HEK293 (cell line): ENCODE measurements at regions not wholly inside any gene's neighbourhood (a gene's known extent, or its start where the extent isn't known, plus 50 kb on each side); places are given as distances from the start of the nearest gene placed in this dataset.

Source experiments
- CTCF ChIA-PET: fragments of 350-600 bp; formaldehyde crosslinking; extraction: SDS; loops from one replicate; lab custom pipeline; 2021; ENCODE audit warnings: antibody characterized with exemption; lab: Yijun Ruan, JAX
- POLR2A ChIA-PET: fragments of 300-600 bp; formaldehyde crosslinking; extraction: SDS; loops from one replicate; lab custom pipeline; 2020; ENCODE audit warnings: antibody characterized with exemption, inconsistent platforms; lab: Yijun Ruan, JAX
- H3K27ac ChIP-seq: fragments of 200-500 bp; sonication (Bioruptor generic); 2 replicates; pipeline ENCODE4 v1.5.1; 2014; ENCODE audit warnings: low read depth, low read length, control low read depth, inconsistent platforms; ENCODE audit errors: extremely low read depth
- H3K36me3 ChIP-seq, 2 experiments: fragments of 200-500 bp in 1 of 2; sonication (Bioruptor generic) in 1 of 2; 1 replicate in 1 of 2; 2 replicates in 1 of 2; pipeline ENCODE4 v1.5.1; 2014 to 2017; ENCODE audit warnings: inconsistent platforms in 2 of 2, low read length in 2 of 2; ENCODE audit not compliant: control insufficient read depth in 2 of 2, insufficient read depth in 1 of 2
- H3K4me1 ChIP-seq: fragments of 200-500 bp; sonication (Bioruptor generic); 2 replicates; pipeline ENCODE4 v1.5.1; 2014; ENCODE audit warnings: mild to moderate bottlenecking, low read length, inconsistent platforms; ENCODE audit not compliant: control insufficient read depth, insufficient read depth
- H3K4me3 ChIP-seq: 2 replicates; pipeline ENCODE4 v1.5.1; 2011; ENCODE audit warnings: low read depth, mild to moderate bottlenecking, control low read depth, low read length, moderate library complexity
- H3K9me3 ChIP-seq: fragments of 200-500 bp; sonication (Bioruptor generic); 2 replicates; pipeline ENCODE4 v1.5.1; 2014; ENCODE audit warnings: low read depth, low read length, inconsistent platforms; ENCODE audit not compliant: control insufficient read depth, insufficient read depth
- EGR2 ChIP-seq: fragments of 450-650 bp; formaldehyde crosslinking; IDR thresholded peaks from 2 replicates; pipeline ENCODE4 v1.5.1; 2016; ENCODE audit warnings: low read depth, missing biosample characterization, missing genetic modification characterization
- GLI2 ChIP-seq: fragments of 450-650 bp; formaldehyde crosslinking; IDR thresholded peaks from 2 replicates; pipeline ENCODE4; 2017; ENCODE audit warnings: missing biosample characterization, missing genetic modification characterization, low read depth, borderline replicate concordance
- SCRT1 ChIP-seq: fragments of 450-650 bp; formaldehyde crosslinking; IDR thresholded peaks from 2 replicates; pipeline ENCODE4 v1.5.1; 2016; ENCODE audit warnings: missing biosample characterization, missing genetic modification characterization, borderline replicate concordance
- SCRT2 ChIP-seq: fragments of 450-650 bp; formaldehyde crosslinking; IDR thresholded peaks from 2 replicates; pipeline ENCODE4 v1.5.1; 2016; ENCODE audit warnings: missing biosample characterization, missing genetic modification characterization
- TRIM28 ChIP-seq: IDR thresholded peaks from 2 replicates; pipeline ENCODE4 v1.6.1; 2011; ENCODE audit warnings: low read length, control low read depth, borderline replicate concordance
- ZBTB17 ChIP-seq: fragments of 450-650 bp; formaldehyde crosslinking; IDR thresholded peaks from 2 replicates; pipeline ENCODE4 v1.5.1; 2016; ENCODE audit warnings: missing biosample characterization, missing genetic modification characterization
- ZBTB8A ChIP-seq: fragments of 450-650 bp; formaldehyde crosslinking; IDR thresholded peaks from 2 replicates; pipeline ENCODE4 v1.5.1; 2016; ENCODE audit warnings: missing biosample characterization, missing genetic modification characterization
- ZFHX2 ChIP-seq: fragments of 450-650 bp; formaldehyde crosslinking; conservative IDR thresholded peaks from 2 replicates; pipeline ENCODE4 v1.5.1; 2016; ENCODE audit warnings: missing biosample characterization, missing genetic modification characterization
- ZNF112 ChIP-seq: fragments of 450-650 bp; formaldehyde crosslinking; IDR thresholded peaks from 2 replicates; pipeline ENCODE4 v1.5.0; 2017; ENCODE audit warnings: missing biosample characterization, missing genetic modification characterization
- ZNF16 ChIP-seq: fragments of 450-650 bp; formaldehyde crosslinking; IDR thresholded peaks from 2 replicates; pipeline ENCODE4 v1.5.1; 2016; ENCODE audit warnings: low read depth, missing biosample characterization, missing genetic modification characterization
- ZNF221 ChIP-seq: fragments of 450-650 bp; formaldehyde crosslinking; IDR thresholded peaks from 2 replicates; pipeline ENCODE4 v1.5.1; 2017; ENCODE audit warnings: missing biosample characterization, missing genetic modification characterization, borderline replicate concordance
- ZNF239 ChIP-seq: fragments of 450-650 bp; formaldehyde crosslinking; IDR thresholded peaks from 2 replicates; pipeline ENCODE4 v1.5.1; 2016; ENCODE audit warnings: missing biosample characterization, missing genetic modification characterization
- ZNF266 ChIP-seq: fragments of 450-650 bp; formaldehyde crosslinking; IDR thresholded peaks from 2 replicates; pipeline ENCODE4 v1.5.1; 2016; ENCODE audit warnings: missing biosample characterization, missing genetic modification characterization, low read depth
- ZNF274 ChIP-seq, 2 experiments: fragments of 200-500 bp in 1 of 2; fragments of 450-650 bp in 1 of 2; sonication (Bioruptor generic) in 1 of 2; formaldehyde crosslinking in 1 of 2; IDR thresholded peaks; 2 replicates each; pipeline versions ENCODE4 v1.5.1 to v1.6.1; 2014 to 2016; ENCODE audit warnings: borderline replicate concordance in 1 of 2, inconsistent platforms in 1 of 2, low read length in 1 of 2, missing biosample characterization in 1 of 2, missing genetic modification characterization in 1 of 2
- ZNF354C ChIP-seq: fragments of 450-650 bp; formaldehyde crosslinking; IDR thresholded peaks from 2 replicates; pipeline ENCODE4 v1.5.1; 2016; ENCODE audit warnings: missing biosample characterization, missing genetic modification characterization, low read depth, borderline replicate concordance
- ZNF404 ChIP-seq: fragments of 450-650 bp; formaldehyde crosslinking; IDR thresholded peaks from 2 replicates; pipeline ENCODE4 v1.5.1; 2017; ENCODE audit warnings: missing biosample characterization, missing genetic modification characterization
- ZNF510 ChIP-seq: fragments of 450-650 bp; formaldehyde crosslinking; IDR thresholded peaks from 2 replicates; pipeline ENCODE4 v1.5.1; 2018; ENCODE audit warnings: mild to moderate bottlenecking, missing genetic modification characterization, missing biosample characterization; ENCODE audit not compliant: insufficient replicate concordance
- ZNF677 ChIP-seq: fragments of 450-650 bp; IDR thresholded peaks from 2 replicates; pipeline ENCODE4 v1.5.0; 2018; ENCODE audit warnings: missing biosample characterization, mild to moderate bottlenecking, missing genetic modification characterization, moderate library complexity
- ZNF747 ChIP-seq: fragments of 450-650 bp; formaldehyde crosslinking; IDR thresholded peaks from 2 replicates; pipeline ENCODE4 v1.5.1; 2016; ENCODE audit warnings: missing biosample characterization, missing genetic modification characterization
- ZNF768 ChIP-seq: fragments of 450-650 bp; formaldehyde crosslinking; IDR thresholded peaks from 2 replicates; pipeline ENCODE4 v1.5.1; 2018; ENCODE audit warnings: missing biosample characterization, mild to moderate bottlenecking, missing genetic modification characterization
- ZNF776 ChIP-seq: fragments of 450-650 bp; formaldehyde crosslinking; IDR thresholded peaks from 2 replicates; pipeline ENCODE4 v1.5.0; 2017; ENCODE audit warnings: missing biosample characterization, missing genetic modification characterization, borderline replicate concordance
- ZNF843 ChIP-seq: fragments of 450-650 bp; formaldehyde crosslinking; IDR thresholded peaks from 2 replicates; pipeline ENCODE4 v1.5.1; 2016; ENCODE audit warnings: missing biosample characterization, missing genetic modification characterization
- ZSCAN16 ChIP-seq: fragments of 450-650 bp; formaldehyde crosslinking; IDR thresholded peaks from 2 replicates; pipeline ENCODE4 v1.5.1; 2016; ENCODE audit warnings: missing biosample characterization, missing genetic modification characterization
- TF ChIP-seq, protein P1 (sequence below): fragments of 450-650 bp; formaldehyde crosslinking; IDR thresholded peaks from 2 replicates; pipeline ENCODE4 v1.5.1; 2016; ENCODE audit warnings: missing biosample characterization, missing genetic modification characterization
- TF ChIP-seq, protein P2 (sequence below): fragments of 450-650 bp; formaldehyde crosslinking; IDR thresholded peaks from 2 replicates; pipeline ENCODE4 v1.5.1; 2016; ENCODE audit warnings: missing biosample characterization, missing genetic modification characterization, borderline replicate concordance
- TF ChIP-seq, protein P3 (sequence below): fragments of 450-650 bp; formaldehyde crosslinking; IDR thresholded peaks from 2 replicates; pipeline ENCODE4 v1.5.1; 2016; ENCODE audit warnings: missing biosample characterization, missing genetic modification characterization
- TF ChIP-seq, protein P4 (sequence below): fragments of 450-650 bp; formaldehyde crosslinking; IDR thresholded peaks from 2 replicates; pipeline ENCODE4 v1.5.1; 2016; ENCODE audit warnings: missing biosample characterization, missing genetic modification characterization

DNA sequence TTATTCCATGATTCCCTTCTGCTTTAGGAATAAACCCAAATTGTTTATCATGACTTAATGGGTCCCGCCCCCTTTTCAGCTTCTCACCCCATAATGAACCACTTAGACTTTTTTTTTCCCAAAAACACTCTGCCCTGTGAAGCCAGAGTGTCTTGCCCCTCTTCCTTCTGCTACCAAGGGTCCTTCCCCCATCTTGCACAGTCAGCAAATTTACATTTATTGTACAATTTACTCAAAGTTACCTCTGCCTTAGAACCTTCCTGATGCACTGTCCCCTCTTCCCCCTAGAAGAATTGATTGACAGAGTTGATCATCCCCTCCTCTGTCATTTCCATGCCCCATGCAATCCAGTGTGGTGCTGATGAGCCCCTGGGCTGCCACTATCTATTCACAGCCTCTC is 101.5 kb upstream of the PPP2R3A start:
- ChIA-PET CTCF (no interaction called here), POLR2A (no interaction called here)
- Histone ChIP-seq H3K36me3 (no peaks in the 10 kb centered on the region), H3K27ac (no peak overlapping the region), H3K4me1 (no peaks in the 10 kb centered on the region), H3K9me3 (no peaks in the 10 kb centered on the region), H3K4me3 (no peak overlapping the region)
- no peak for TF ChIP-seq ZBTB8A (tag by site-specific recombination)
- TF ChIP-seq, protein P1, sequence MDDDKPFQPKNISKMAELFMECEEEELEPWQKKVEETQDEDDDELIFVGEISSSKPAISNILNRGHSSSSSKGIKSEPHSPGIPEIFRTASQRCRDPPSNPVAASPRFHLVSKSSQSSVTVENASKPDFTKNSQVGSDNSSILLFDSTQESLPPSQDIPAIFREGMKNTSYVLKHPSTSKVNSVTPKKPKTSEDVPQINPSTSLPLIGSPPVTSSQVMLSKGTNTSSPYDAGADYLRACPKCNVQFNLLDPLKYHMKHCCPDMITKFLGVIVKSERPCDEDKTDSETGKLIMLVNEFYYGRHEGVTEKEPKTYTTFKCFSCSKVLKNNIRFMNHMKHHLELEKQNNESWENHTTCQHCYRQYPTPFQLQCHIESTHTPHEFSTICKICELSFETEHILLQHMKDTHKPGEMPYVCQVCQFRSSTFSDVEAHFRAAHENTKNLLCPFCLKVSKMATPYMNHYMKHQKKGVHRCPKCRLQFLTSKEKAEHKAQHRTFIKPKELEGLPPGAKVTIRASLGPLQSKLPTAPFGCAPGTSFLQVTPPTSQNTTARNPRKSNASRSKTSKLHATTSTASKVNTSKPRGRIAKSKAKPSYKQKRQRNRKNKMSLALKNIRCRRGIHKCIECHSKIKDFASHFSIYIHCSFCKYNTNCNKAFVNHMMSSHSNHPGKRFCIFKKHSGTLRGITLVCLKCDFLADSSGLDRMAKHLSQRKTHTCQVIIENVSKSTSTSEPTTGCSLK, result no peak
- TF ChIP-seq ZNF510 (tag by site-specific recombination), result no peak
- TF ChIP-seq ZNF354C (tag by site-specific recombination), result no peak
- TF ChIP-seq ZNF16 (tag by site-specific recombination), result no peak
- TF ChIP-seq ZNF404, result no peak
- no peak for TF ChIP-seq ZNF677
- no peak for TF ChIP-seq EGR2 (tag by site-specific recombination)
- no peak for TF ChIP-seq ZSCAN16 (tag by site-specific recombination)
- no peak for TF ChIP-seq SCRT2 (tag by site-specific recombination)
- no peak for TF ChIP-seq TRIM28
- no peak for TF ChIP-seq ZNF112 (tag by site-specific recombination)
- TF ChIP-seq ZFHX2 (tag by site-specific recombination), result no peak
- TF ChIP-seq, protein P2, sequence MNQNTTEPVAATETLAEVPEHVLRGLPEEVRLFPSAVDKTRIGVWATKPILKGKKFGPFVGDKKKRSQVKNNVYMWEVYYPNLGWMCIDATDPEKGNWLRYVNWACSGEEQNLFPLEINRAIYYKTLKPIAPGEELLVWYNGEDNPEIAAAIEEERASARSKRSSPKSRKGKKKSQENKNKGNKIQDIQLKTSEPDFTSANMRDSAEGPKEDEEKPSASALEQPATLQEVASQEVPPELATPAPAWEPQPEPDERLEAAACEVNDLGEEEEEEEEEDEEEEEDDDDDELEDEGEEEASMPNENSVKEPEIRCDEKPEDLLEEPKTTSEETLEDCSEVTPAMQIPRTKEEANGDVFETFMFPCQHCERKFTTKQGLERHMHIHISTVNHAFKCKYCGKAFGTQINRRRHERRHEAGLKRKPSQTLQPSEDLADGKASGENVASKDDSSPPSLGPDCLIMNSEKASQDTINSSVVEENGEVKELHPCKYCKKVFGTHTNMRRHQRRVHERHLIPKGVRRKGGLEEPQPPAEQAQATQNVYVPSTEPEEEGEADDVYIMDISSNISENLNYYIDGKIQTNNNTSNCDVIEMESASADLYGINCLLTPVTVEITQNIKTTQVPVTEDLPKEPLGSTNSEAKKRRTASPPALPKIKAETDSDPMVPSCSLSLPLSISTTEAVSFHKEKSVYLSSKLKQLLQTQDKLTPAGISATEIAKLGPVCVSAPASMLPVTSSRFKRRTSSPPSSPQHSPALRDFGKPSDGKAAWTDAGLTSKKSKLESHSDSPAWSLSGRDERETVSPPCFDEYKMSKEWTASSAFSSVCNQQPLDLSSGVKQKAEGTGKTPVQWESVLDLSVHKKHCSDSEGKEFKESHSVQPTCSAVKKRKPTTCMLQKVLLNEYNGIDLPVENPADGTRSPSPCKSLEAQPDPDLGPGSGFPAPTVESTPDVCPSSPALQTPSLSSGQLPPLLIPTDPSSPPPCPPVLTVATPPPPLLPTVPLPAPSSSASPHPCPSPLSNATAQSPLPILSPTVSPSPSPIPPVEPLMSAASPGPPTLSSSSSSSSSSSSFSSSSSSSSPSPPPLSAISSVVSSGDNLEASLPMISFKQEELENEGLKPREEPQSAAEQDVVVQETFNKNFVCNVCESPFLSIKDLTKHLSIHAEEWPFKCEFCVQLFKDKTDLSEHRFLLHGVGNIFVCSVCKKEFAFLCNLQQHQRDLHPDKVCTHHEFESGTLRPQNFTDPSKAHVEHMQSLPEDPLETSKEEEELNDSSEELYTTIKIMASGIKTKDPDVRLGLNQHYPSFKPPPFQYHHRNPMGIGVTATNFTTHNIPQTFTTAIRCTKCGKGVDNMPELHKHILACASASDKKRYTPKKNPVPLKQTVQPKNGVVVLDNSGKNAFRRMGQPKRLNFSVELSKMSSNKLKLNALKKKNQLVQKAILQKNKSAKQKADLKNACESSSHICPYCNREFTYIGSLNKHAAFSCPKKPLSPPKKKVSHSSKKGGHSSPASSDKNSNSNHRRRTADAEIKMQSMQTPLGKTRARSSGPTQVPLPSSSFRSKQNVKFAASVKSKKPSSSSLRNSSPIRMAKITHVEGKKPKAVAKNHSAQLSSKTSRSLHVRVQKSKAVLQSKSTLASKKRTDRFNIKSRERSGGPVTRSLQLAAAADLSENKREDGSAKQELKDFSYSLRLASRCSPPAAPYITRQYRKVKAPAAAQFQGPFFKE (tag by site-specific recombination), result no peak
- TF ChIP-seq, protein P3, sequence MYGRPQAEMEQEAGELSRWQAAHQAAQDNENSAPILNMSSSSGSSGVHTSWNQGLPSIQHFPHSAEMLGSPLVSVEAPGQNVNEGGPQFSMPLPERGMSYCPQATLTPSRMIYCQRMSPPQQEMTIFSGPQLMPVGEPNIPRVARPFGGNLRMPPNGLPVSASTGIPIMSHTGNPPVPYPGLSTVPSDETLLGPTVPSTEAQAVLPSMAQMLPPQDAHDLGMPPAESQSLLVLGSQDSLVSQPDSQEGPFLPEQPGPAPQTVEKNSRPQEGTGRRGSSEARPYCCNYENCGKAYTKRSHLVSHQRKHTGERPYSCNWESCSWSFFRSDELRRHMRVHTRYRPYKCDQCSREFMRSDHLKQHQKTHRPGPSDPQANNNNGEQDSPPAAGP, result no peak

DNA sequence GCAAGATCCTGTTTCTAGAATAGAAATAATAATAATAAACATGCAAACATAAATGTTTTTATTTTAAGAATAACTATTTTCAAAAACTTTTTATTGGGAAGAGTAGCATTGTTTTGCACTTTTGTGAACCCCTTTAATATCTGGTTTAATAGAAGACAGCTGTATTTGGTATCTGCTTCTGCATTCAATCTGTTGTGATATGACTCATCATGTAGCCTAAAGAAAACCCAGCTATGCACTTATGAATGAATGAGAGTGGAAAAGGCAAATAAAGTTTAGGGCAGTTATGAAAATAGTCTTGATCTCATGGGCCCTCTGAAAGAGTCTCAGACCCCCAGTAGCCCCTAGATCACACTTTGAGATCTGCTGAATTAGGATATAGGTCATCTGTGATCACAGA is 100.4 kb upstream of the PPP2R3A start:
- TF ChIP-seq ZNF768 (tag by site-specific recombination) (no peak), ZNF843 (tag by site-specific recombination) (no peak), ZNF404 (no peak), ZNF747 (no peak), ZNF221 (tag by site-specific recombination) (no peak), ZNF274 (IDR thresholded peaks at IDR 0.05; ENCODE audit: low read length) (no peak), ZNF274 (tag by site-specific recombination; IDR thresholded peaks at IDR 0.05; ENCODE audit: borderline replicate concordance) (no peak), ZNF239 (tag by site-specific recombination) (no peak), ZBTB17 (tag by site-specific recombination) (no peak), GLI2 (no peak), ZNF266 (tag by site-specific recombination) (no peak), ZNF776 (no peak), SCRT1 (tag by site-specific recombination) (no peak)
- TF ChIP-seq, protein P4, sequence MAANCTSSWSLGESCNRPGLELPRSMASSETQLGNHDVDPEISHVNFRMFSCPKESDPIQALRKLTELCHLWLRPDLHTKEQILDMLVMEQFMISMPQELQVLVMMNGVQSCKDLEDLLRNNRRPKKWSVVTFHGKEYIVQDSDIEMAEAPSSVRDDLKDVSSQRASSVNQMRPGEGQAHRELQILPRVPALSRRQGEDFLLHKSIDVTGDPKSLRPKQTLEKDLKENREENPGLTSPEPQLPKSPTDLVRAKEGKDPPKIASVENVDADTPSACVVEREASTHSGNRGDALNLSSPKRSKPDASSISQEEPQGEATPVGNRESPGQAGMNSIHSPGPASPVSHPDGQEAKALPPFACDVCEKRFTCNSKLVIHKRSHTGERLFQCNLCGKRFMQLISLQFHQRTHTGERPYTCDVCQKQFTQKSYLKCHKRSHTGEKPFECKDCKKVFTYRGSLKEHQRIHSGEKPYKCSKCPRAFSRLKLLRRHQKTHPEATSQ (tag by site-specific recombination), result no peak
- Histone ChIP-seq H3K4me3 (no peak overlapping the region), H3K4me1 (no peaks in the 10 kb centered on the region), H3K36me3 (no peaks in the 10 kb centered on the region), H3K27ac (no peak overlapping the region), H3K9me3 (no peaks in the 10 kb centered on the region)
- POLR2A ChIA-PET, result no interaction called here
- CTCF ChIA-PET, result no interaction called here
